PFSK-1 (cell line): ENCODE measurements at regions not wholly inside any gene's neighbourhood (a gene's known extent, or its start where the extent isn't known, plus 50 kb on each side); places are given as distances from the start of the nearest gene placed in this dataset.

Source experiments
- FOXP2 ChIP-seq: optimal IDR thresholded peaks from 2 replicates; pipeline ENCODE3; 2011; ENCODE audit warnings: borderline replicate concordance, control low read depth, inconsistent platforms; ENCODE audit not compliant: insufficient read depth; ENCODE audit errors: extremely low read length, extremely low read depth
- POLR2AphosphoS5 ChIP-seq: IDR thresholded peaks from 2 replicates; pipeline ENCODE4 v1.6.1; 2012; ENCODE audit warnings: low read depth, mild to moderate bottlenecking, control low read depth, low read length, moderate library complexity
- SIN3A ChIP-seq: IDR thresholded peaks from 2 replicates; pipeline ENCODE4 v1.6.1; 2012; ENCODE audit warnings: mild to moderate bottlenecking, low read length, moderate library complexity, borderline replicate concordance; ENCODE audit not compliant: insufficient read depth

DNA sequence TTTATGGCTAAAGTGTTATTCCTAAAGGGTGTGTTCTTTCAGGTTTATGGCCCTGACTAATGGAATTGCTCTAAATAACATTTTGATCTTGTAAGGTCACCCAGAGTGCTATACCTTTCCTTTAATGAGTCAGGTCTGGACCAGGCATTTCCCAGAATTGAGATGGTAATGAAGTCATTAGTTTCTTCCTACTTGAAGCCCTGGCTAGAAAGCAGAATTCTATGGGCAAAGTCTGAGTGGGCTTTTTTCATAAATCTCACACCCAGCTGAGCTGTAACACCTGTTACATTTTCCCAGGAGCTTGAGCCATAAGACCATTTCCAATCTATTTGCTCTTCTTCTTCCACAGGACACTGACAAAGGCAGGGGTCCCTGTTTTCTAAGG is 122.0 kb upstream of the ID4 start:
- no peak for TF ChIP-seq POLR2AphosphoS5
- no peak for TF ChIP-seq SIN3A
- TF ChIP-seq FOXP2, result no peak
